Neural cell (in vitro differentiated cells): ENCODE measurements at regions not wholly inside any gene's neighbourhood (a gene's known extent, or its start where the extent isn't known, plus 50 kb on each side); places are given as distances from the start of the nearest gene placed in this dataset.
A peak's percentile ranks its signal among the peaks of the same experiment; 100 is the strongest.

Source experiments
- H2AFZ ChIP-seq: fragments of 200-600, 300-800 bp; sonication (generic), shearing (Covaris generic); 2 replicates; pipeline ENCODE4 v1.6.0; 2014; ENCODE audit warnings: low read depth, mild to moderate bottlenecking, antibody characterized with exemption, low read length, moderate library complexity
- H3F3A ChIP-seq: fragments of 200-600 bp; shearing (Covaris generic); 2 replicates; pipeline ENCODE4 v1.6.1; 2016; ENCODE audit warnings: mild to moderate bottlenecking, moderate library complexity, mixed read lengths, antibody characterized with exemption, low read length; ENCODE audit not compliant: insufficient read depth, poor library complexity, severe bottlenecking
- H3K27ac ChIP-seq: fragments of 200-600, 300-800 bp; sonication (generic), shearing (Covaris generic); 2 replicates; pipeline ENCODE4 v1.5.1; 2014; ENCODE audit warnings: mild to moderate bottlenecking, low read length, moderate library complexity
- H3K27me3 ChIP-seq: fragments of 300-800, 200-600 bp; sonication (generic), shearing (Covaris generic); 2 replicates; pipeline ENCODE4 v1.6.0; 2014; ENCODE audit warnings: mild to moderate bottlenecking, low read depth, low read length, moderate library complexity; ENCODE audit not compliant: insufficient read depth
- H3K36me3 ChIP-seq: fragments of 300-800, 200-600 bp; sonication (generic), shearing (Covaris generic); 2 replicates; pipeline ENCODE4 v1.5.1; 2014; ENCODE audit warnings: mild to moderate bottlenecking, antibody characterized with exemption, low read length, moderate library complexity; ENCODE audit not compliant: insufficient read depth
- H3K4me2 ChIP-seq: fragments of 300-800, 200-600 bp; sonication (generic), shearing (Covaris generic); 2 replicates; pipeline ENCODE4 v1.6.0; 2014; ENCODE audit warnings: mild to moderate bottlenecking, low read length
- H3K4me3 ChIP-seq: fragments of 300-800, 200-600 bp; sonication (generic), shearing (Covaris generic); 2 replicates; pipeline ENCODE4 v1.5.1; 2014; ENCODE audit warnings: mild to moderate bottlenecking, low read length, moderate library complexity
- H3K79me2 ChIP-seq: fragments of 200-600 bp; shearing (Covaris generic); replicated peaks from 2 replicates; pipeline ENCODE4 v1.6.0; 2014; ENCODE audit warnings: mild to moderate bottlenecking, low read length, moderate library complexity; ENCODE audit not compliant: insufficient read depth
- H3K9ac ChIP-seq: fragments of 300-800, 200-600 bp; sonication (generic), shearing (Covaris generic); 2 replicates; pipeline ENCODE4 v1.6.1; 2016; ENCODE audit warnings: mild to moderate bottlenecking, low read length, mixed read lengths
- H3K9me2 ChIP-seq: fragments of 200-600 bp; shearing (Covaris generic); 2 replicates; pipeline ENCODE4 v1.6.1; 2016; ENCODE audit warnings: mild to moderate bottlenecking, low read length, mixed read lengths; ENCODE audit not compliant: insufficient read depth
- H3K9me3 ChIP-seq: fragments of 200-600, 300-800 bp; sonication (generic), shearing (Covaris generic); 2 replicates; pipeline ENCODE4 v1.6.1; 2016; ENCODE audit warnings: mild to moderate bottlenecking, mixed run types, low read length, moderate library complexity, mixed read lengths
- H4K20me1 ChIP-seq: fragments of 200-600 bp; shearing (Covaris generic); 2 replicates; pipeline ENCODE4 v1.6.1; 2016; ENCODE audit warnings: mild to moderate bottlenecking, mixed run types; ENCODE audit not compliant: insufficient read depth
- EP300 ChIP-seq: fragments of 450-650 bp; conservative IDR thresholded peaks from 2 replicates; pipeline ENCODE4 v1.6.1; 2014; ENCODE audit warnings: antibody characterized with exemption, mild to moderate bottlenecking, moderate library complexity; ENCODE audit not compliant: poor library complexity, severe bottlenecking
- EZH2 ChIP-seq: fragments of 200-600, 300-800 bp; shearing (Covaris generic), sonication (generic); IDR thresholded peaks from 2 replicates; pipeline ENCODE4 v1.6.1; 2014; ENCODE audit warnings: antibody characterized with exemption, low read length, borderline replicate concordance, mild to moderate bottlenecking; ENCODE audit not compliant: insufficient read depth, poor library complexity, severe bottlenecking
- MXI1 ChIP-seq: fragments of 450-650 bp; conservative IDR thresholded peaks from 2 replicates; pipeline ENCODE4 v1.6.1; 2014; ENCODE audit warnings: antibody characterized with exemption, mild to moderate bottlenecking; ENCODE audit not compliant: poor library complexity, severe bottlenecking
- POLR2AphosphoS5 ChIP-seq: IDR thresholded peaks from 2 replicates; pipeline ENCODE4 v1.6.1; 2012
- RAD21 ChIP-seq: fragments of 450-650 bp; conservative IDR thresholded peaks from 2 replicates; pipeline ENCODE4 v1.6.1; 2014; ENCODE audit warnings: antibody characterized with exemption, mild to moderate bottlenecking, moderate library complexity
- SMC3 ChIP-seq: fragments of 450-650 bp; conservative IDR thresholded peaks from 2 replicates; pipeline ENCODE4 v1.6.1; 2014; ENCODE audit warnings: antibody characterized with exemption, mild to moderate bottlenecking, moderate library complexity; ENCODE audit not compliant: poor library complexity
- TAF1 ChIP-seq: IDR thresholded peaks from 2 replicates; pipeline ENCODE4 v1.6.1; 2012; ENCODE audit warnings: low read depth
- TF ChIP-seq, protein P1 (sequence below): IDR thresholded peaks from 2 replicates; pipeline ENCODE4 v1.6.1; 2012; ENCODE audit warnings: borderline replicate concordance
- TF ChIP-seq, protein P2 (sequence below): fragments of 450-650 bp; IDR thresholded peaks from 2 replicates; pipeline ENCODE4 v1.5.1; 2014; ENCODE audit warnings: antibody characterized with exemption, mild to moderate bottlenecking, moderate library complexity; ENCODE audit not compliant: poor library complexity, severe bottlenecking

DNA sequence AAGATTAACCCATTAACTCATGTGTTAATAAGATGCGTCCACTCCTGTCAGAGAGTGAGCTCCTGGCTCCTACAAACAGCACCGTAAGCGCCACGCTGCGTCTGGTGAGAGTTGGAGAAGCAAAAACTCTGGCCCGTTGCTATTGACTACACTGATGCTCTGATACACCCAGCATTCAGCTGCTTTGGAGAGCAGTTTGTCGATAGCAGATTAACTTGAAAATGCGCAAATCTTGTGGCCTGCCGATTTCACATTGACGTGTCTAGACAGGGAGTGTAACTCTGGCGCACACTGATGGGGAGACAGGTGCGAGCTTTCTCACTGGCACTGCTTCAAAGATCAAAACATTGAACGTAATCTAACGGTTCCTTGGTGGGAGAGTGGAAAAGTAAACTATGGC is 151.7 kb upstream of the RPS6KA2 start:
- H3K9me2 ChIP-seq: no peaks in the 10 kb centered on the region
- H3K27ac ChIP-seq: no peak overlapping the region
- H4K20me1 ChIP-seq: no peaks in the 10 kb centered on the region
- H3K4me3 ChIP-seq: no peak overlapping the region
- H3K4me2 ChIP-seq: no peak overlapping the region
- peak; percentile 10 for TF ChIP-seq POLR2AphosphoS5
- TF ChIP-seq MXI1: no peak
- TF ChIP-seq SMC3: no peak
- TF ChIP-seq, protein P1, sequence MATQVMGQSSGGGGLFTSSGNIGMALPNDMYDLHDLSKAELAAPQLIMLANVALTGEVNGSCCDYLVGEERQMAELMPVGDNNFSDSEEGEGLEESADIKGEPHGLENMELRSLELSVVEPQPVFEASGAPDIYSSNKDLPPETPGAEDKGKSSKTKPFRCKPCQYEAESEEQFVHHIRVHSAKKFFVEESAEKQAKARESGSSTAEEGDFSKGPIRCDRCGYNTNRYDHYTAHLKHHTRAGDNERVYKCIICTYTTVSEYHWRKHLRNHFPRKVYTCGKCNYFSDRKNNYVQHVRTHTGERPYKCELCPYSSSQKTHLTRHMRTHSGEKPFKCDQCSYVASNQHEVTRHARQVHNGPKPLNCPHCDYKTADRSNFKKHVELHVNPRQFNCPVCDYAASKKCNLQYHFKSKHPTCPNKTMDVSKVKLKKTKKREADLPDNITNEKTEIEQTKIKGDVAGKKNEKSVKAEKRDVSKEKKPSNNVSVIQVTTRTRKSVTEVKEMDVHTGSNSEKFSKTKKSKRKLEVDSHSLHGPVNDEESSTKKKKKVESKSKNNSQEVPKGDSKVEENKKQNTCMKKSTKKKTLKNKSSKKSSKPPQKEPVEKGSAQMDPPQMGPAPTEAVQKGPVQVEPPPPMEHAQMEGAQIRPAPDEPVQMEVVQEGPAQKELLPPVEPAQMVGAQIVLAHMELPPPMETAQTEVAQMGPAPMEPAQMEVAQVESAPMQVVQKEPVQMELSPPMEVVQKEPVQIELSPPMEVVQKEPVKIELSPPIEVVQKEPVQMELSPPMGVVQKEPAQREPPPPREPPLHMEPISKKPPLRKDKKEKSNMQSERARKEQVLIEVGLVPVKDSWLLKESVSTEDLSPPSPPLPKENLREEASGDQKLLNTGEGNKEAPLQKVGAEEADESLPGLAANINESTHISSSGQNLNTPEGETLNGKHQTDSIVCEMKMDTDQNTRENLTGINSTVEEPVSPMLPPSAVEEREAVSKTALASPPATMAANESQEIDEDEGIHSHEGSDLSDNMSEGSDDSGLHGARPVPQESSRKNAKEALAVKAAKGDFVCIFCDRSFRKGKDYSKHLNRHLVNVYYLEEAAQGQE: no peak
- no peak overlapping the region for H3K9ac ChIP-seq
- no peaks in the 10 kb centered on the region for H3K27me3 ChIP-seq
- H3K36me3 ChIP-seq: no peaks in the 10 kb centered on the region
- no peaks in the 10 kb centered on the region for H3F3A ChIP-seq
- H3K79me2 ChIP-seq: no peaks in the 10 kb centered on the region
- no peaks in the 10 kb centered on the region for H3K9me3 ChIP-seq
- H2AFZ ChIP-seq: no peak overlapping the region

DNA sequence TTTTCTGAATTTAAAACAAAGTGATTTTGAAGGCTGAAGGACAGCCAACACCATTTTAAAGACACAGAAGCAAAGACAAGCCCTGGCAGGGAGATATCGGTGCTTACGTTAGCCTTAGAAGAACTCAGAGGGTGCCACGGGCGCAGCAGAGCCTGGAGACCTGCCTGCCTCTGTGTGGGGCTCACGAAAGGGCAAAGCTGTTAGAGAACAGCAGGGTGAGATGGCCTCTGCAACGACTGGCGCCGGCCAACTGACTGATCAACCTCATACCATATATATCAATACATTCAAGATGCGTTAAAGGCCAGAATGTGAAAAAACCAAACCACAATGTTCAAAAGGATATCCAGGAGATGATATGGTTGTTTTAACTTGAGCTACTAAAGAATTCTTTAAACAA is 151.0 kb upstream of the RPS6KA2 start:
- H3K36me3 ChIP-seq: no peaks in the 10 kb centered on the region

More for the DNA sequence above, 151.0 kb upstream of the RPS6KA2 start:
- H3K79me2 ChIP-seq: no peaks in the 10 kb centered on the region
- no peak overlapping the region for H3K4me2 ChIP-seq
- H3K27ac ChIP-seq: no peak overlapping the region
- no peaks in the 10 kb centered on the region for H3K9me3 ChIP-seq
- H3F3A ChIP-seq: no peaks in the 10 kb centered on the region
- no peak overlapping the region for H3K9ac ChIP-seq
- TF ChIP-seq POLR2AphosphoS5 (no peak), TAF1 (no peak), EZH2 (no peak), SMC3 (no peak), RAD21 (no peak), MXI1 (no peak), EP300 (no peak)
- TF ChIP-seq, protein P1: no peak
- TF ChIP-seq, protein P2, sequence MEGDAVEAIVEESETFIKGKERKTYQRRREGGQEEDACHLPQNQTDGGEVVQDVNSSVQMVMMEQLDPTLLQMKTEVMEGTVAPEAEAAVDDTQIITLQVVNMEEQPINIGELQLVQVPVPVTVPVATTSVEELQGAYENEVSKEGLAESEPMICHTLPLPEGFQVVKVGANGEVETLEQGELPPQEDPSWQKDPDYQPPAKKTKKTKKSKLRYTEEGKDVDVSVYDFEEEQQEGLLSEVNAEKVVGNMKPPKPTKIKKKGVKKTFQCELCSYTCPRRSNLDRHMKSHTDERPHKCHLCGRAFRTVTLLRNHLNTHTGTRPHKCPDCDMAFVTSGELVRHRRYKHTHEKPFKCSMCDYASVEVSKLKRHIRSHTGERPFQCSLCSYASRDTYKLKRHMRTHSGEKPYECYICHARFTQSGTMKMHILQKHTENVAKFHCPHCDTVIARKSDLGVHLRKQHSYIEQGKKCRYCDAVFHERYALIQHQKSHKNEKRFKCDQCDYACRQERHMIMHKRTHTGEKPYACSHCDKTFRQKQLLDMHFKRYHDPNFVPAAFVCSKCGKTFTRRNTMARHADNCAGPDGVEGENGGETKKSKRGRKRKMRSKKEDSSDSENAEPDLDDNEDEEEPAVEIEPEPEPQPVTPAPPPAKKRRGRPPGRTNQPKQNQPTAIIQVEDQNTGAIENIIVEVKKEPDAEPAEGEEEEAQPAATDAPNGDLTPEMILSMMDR: no peak
- no peaks in the 10 kb centered on the region for H3K27me3 ChIP-seq
- H2AFZ ChIP-seq: no peak overlapping the region
- no peak overlapping the region for H3K4me3 ChIP-seq
- no peaks in the 10 kb centered on the region for H4K20me1 ChIP-seq
- no peaks in the 10 kb centered on the region for H3K9me2 ChIP-seq
